Activated CD8-positive, alpha-beta T cell treated with anti-CD3 and anti-CD28 coated beads, Interleukin-2, amount 10 ng/mL, durations not matched to agents 7 days and 5 days (primary cell): ENCODE measurements at regions not wholly inside any gene's neighbourhood (a gene's known extent, or its start where the extent isn't known, plus 50 kb on each side); places are given as distances from the start of the nearest gene placed in this dataset.

ENCODE experiments used
- ATAC-seq: fragments of 150-1000 bp; cut with Tn5 transposase; one replicate; pipeline ENCODE4 v1.10.0; 2021; ENCODE audit warnings: moderate library complexity
- CTCF ChIA-PET: fragments of 350-600 bp; sonication (Branson Sonifier 250); formaldehyde crosslinking; loops from one replicate; lab custom pipeline; 2021; ENCODE audit warnings: antibody characterized with exemption; lab: Charles Lee
- POLR2A ChIA-PET: fragments of 350-600 bp; sonication (Branson Sonifier 250); formaldehyde crosslinking; loops from one replicate; lab custom pipeline; 2021; ENCODE audit warnings: antibody characterized with exemption; lab: Charles Lee
- DNase-seq: peaks from one replicate; pipeline ENCODE4 v3.0.0-alpha.2; 2020
- H3K27ac Mint-ChIP-seq: one replicate; pipeline ENCODE4 v1.8.0; 2021; ENCODE audit warnings: mild to moderate bottlenecking, mixed read lengths
- H3K27me3 Mint-ChIP-seq: one replicate; pipeline ENCODE4 v1.8.0; 2021; ENCODE audit warnings: low read depth, mixed read lengths
- H3K36me3 Mint-ChIP-seq: one replicate; pipeline ENCODE4 v1.8.0; 2021; ENCODE audit warnings: low read depth, mixed read lengths
- H3K4me1 Mint-ChIP-seq: one replicate; pipeline ENCODE4 v1.8.0; 2021; ENCODE audit warnings: low read depth, mixed read lengths
- H3K4me3 Mint-ChIP-seq: one replicate; pipeline ENCODE4 v1.8.0; 2021; ENCODE audit warnings: mild to moderate bottlenecking, mixed read lengths
- H3K9me3 Mint-ChIP-seq: one replicate; pipeline ENCODE4 v1.8.0; 2022; ENCODE audit warnings: mixed read lengths; ENCODE audit not compliant: insufficient read depth

GRCh38 chr20:10747019-10747418, 73.2 kb upstream of the JAG1 start:
- H3K27ac Mint-ChIP-seq = no peak overlapping the region
- CTCF ChIA-PET = no interaction called here
- ATAC-seq = no peak

GRCh38 chr20:10749084-10749483, 75.3 kb upstream of the JAG1 start:
- H3K4me1 Mint-ChIP-seq = no peaks in the 10 kb centered on the region
- H3K27me3 Mint-ChIP-seq = no peaks in the 10 kb centered on the region
- H3K27ac Mint-ChIP-seq = no peak overlapping the region
- ChIA-PET CTCF (no interaction called here), POLR2A (no interaction called here)
- DNase-seq (no peak), ATAC-seq (no peak)
- H3K4me3 Mint-ChIP-seq = no peak overlapping the region
- no peaks in the 10 kb centered on the region for H3K9me3 Mint-ChIP-seq
- no peaks in the 10 kb centered on the region for H3K36me3 Mint-ChIP-seq

More at GRCh38 chr20:10747019-10747418, 73.2 kb upstream of the JAG1 start:
- no peak for DNase-seq
- Mint-ChIP-seq H3K4me1 (no peaks in the 10 kb centered on the region), H3K27me3 (peaks cover 2% of the 10 kb centered on the region), H3K9me3 (no peaks in the 10 kb centered on the region), H3K36me3 (no peaks in the 10 kb centered on the region), H3K4me3 (no peak overlapping the region)
- POLR2A ChIA-PET = no interaction called here

- H3K27me3 Mint-ChIP-seq = peaks cover 2% of the 10 kb centered on the region
- no peak overlapping the region for H3K4me3 Mint-ChIP-seq
- no peak for ATAC-seq
- no peaks in the 10 kb centered on the region for H3K36me3 Mint-ChIP-seq
- CTCF ChIA-PET = no interaction called here
- no peaks in the 10 kb centered on the region for H3K4me1 Mint-ChIP-seq
- POLR2A ChIA-PET = no interaction called here
- no peak for DNase-seq
- no peak overlapping the region for H3K27ac Mint-ChIP-seq
- no peaks in the 10 kb centered on the region for H3K9me3 Mint-ChIP-seq
Observed at GRCh38 chr20:10752206-10752605, 78.4 kb upstream of the JAG1 start.

GRCh38 chr20:10754824-10755223, 81.0 kb upstream of the JAG1 start:
- ChIA-PET POLR2A (no interaction called here), CTCF (no interaction called here)
- ATAC-seq (no peak), DNase-seq (no peak)
- H3K9me3 Mint-ChIP-seq = no peaks in the 10 kb centered on the region
- no peak overlapping the region for H3K27ac Mint-ChIP-seq
- no peak overlapping the region for H3K4me3 Mint-ChIP-seq
- H3K27me3 Mint-ChIP-seq = peaks cover 2% of the 10 kb centered on the region
- H3K4me1 Mint-ChIP-seq = no peaks in the 10 kb centered on the region
- no peaks in the 10 kb centered on the region for H3K36me3 Mint-ChIP-seq

- peaks cover 2% of the 10 kb centered on the region for H3K27me3 Mint-ChIP-seq
- ChIA-PET CTCF (no interaction called here), POLR2A (no interaction called here)
Observed at GRCh38 chr20:10758446-10758845, 84.6 kb upstream of the JAG1 start.

GRCh38 chr20:10761232-10761631, 87.4 kb upstream of the JAG1 start:
- H3K27me3 Mint-ChIP-seq = no peaks in the 10 kb centered on the region
- H3K4me1 Mint-ChIP-seq = no peaks in the 10 kb centered on the region
- CTCF ChIA-PET = no interaction called here
- no peak overlapping the region for H3K27ac Mint-ChIP-seq
- H3K36me3 Mint-ChIP-seq = no peaks in the 10 kb centered on the region
- no peaks in the 10 kb centered on the region for H3K9me3 Mint-ChIP-seq
- ATAC-seq (no peak), DNase-seq (no peak)
- POLR2A ChIA-PET = no interaction called here
- H3K4me3 Mint-ChIP-seq = no peak overlapping the region

More at GRCh38 chr20:10758446-10758845, 84.6 kb upstream of the JAG1 start:
- ATAC-seq (no peak), DNase-seq (no peak)
- H3K27ac Mint-ChIP-seq = no peak overlapping the region
- no peaks in the 10 kb centered on the region for H3K36me3 Mint-ChIP-seq
- H3K4me3 Mint-ChIP-seq = no peak overlapping the region
- no peaks in the 10 kb centered on the region for H3K4me1 Mint-ChIP-seq
- no peaks in the 10 kb centered on the region for H3K9me3 Mint-ChIP-seq

GRCh38 chr20:10761786-10762185, 88.0 kb upstream of the JAG1 start:
- ChIA-PET POLR2A (no interaction called here), CTCF (no interaction called here)
- Mint-ChIP-seq H3K27me3 (no peaks in the 10 kb centered on the region), H3K27ac (no peak overlapping the region), H3K36me3 (no peaks in the 10 kb centered on the region), H3K9me3 (no peaks in the 10 kb centered on the region), H3K4me3 (no peak overlapping the region), H3K4me1 (no peaks in the 10 kb centered on the region)
- no peak for DNase-seq
- ATAC-seq = no peak

- CTCF ChIA-PET = no interaction called here
Observed at GRCh38 chr20:10762216-10762615, 88.4 kb upstream of the JAG1 start.

GRCh38 chr20:10763112-10763511, 89.3 kb upstream of the JAG1 start:
- Mint-ChIP-seq H3K27me3 (no peaks in the 10 kb centered on the region), H3K9me3 (no peaks in the 10 kb centered on the region), H3K27ac (no peak overlapping the region), H3K4me3 (no peak overlapping the region), H3K36me3 (no peaks in the 10 kb centered on the region), H3K4me1 (no peaks in the 10 kb centered on the region)
- ATAC-seq (no peak), DNase-seq (no peak)
- ChIA-PET POLR2A (no interaction called here), CTCF (no interaction called here)

More at GRCh38 chr20:10762216-10762615, 88.4 kb upstream of the JAG1 start:
- Mint-ChIP-seq H3K4me3 (no peak overlapping the region), H3K27me3 (no peaks in the 10 kb centered on the region), H3K36me3 (no peaks in the 10 kb centered on the region), H3K9me3 (no peaks in the 10 kb centered on the region), H3K4me1 (no peaks in the 10 kb centered on the region), H3K27ac (no peak overlapping the region)
- DNase-seq (no peak), ATAC-seq (no peak)
- POLR2A ChIA-PET = no interaction called here

GRCh38 chr20:10769700-10770099, 95.9 kb upstream of the JAG1 start:
- Mint-ChIP-seq H3K27me3 (no peaks in the 10 kb centered on the region), H3K4me3 (no peak overlapping the region), H3K27ac (no peak overlapping the region), H3K4me1 (no peaks in the 10 kb centered on the region), H3K9me3 (no peaks in the 10 kb centered on the region), H3K36me3 (no peaks in the 10 kb centered on the region)
- POLR2A ChIA-PET = no interaction called here
- CTCF ChIA-PET = no interaction called here
- DNase-seq (no peak), ATAC-seq (no peak)

GRCh38 chr20:10770753-10771152, 97.0 kb upstream of the JAG1 start:
- no peak overlapping the region for H3K4me3 Mint-ChIP-seq
- H3K36me3 Mint-ChIP-seq = no peaks in the 10 kb centered on the region
- no peak overlapping the region for H3K27ac Mint-ChIP-seq
- no peak for DNase-seq
- no peaks in the 10 kb centered on the region for H3K9me3 Mint-ChIP-seq
- no peak for ATAC-seq
- CTCF ChIA-PET = interaction anchor here (0.7 kb wide), 1 partner anchor 96 kb away, joined by 3 read pairs; no protein-coding TSS in a partner anchor
- no peaks in the 10 kb centered on the region for H3K27me3 Mint-ChIP-seq
- POLR2A ChIA-PET = interaction anchor here (0.6 kb wide), 1 partner anchor 82 kb away, joined by 3 read pairs; no protein-coding TSS in a partner anchor
- no peaks in the 10 kb centered on the region for H3K4me1 Mint-ChIP-seq

GRCh38 chr20:10771435-10772140, 97.8 kb upstream of the JAG1 start:
- DNase-seq (no peak), ATAC-seq (no peak)
- Mint-ChIP-seq H3K9me3 (no peaks in the 10 kb centered on the region), H3K27me3 (no peaks in the 10 kb centered on the region), H3K4me3 (no peak overlapping the region), H3K36me3 (no peaks in the 10 kb centered on the region), H3K4me1 (no peaks in the 10 kb centered on the region), H3K27ac (no peak overlapping the region)
- POLR2A ChIA-PET = no interaction called here
- CTCF ChIA-PET = no interaction called here
